GM12865 (cell line): ENCODE measurements at regions not wholly inside any gene's neighbourhood (a gene's known extent, or its start where the extent isn't known, plus 50 kb on each side); places are given as distances from the start of the nearest gene placed in this dataset.

ENCODE experiments used
- DNase-seq: peaks from one replicate; pipeline ENCODE4 v3.0.0; 2010; ENCODE audit warnings: low read depth
- H3K4me3 ChIP-seq: 2 replicates; pipeline ENCODE4 v1.5.1; 2011; ENCODE audit warnings: mild to moderate bottlenecking, low read depth, low read length, control low read depth
- CTCF ChIP-seq: IDR thresholded peaks from 2 replicates; pipeline ENCODE4 v1.5.1; 2011; ENCODE audit warnings: low read length, control low read depth, low read depth, inconsistent platforms; ENCODE audit not compliant: insufficient read depth; ENCODE audit errors: missing control alignments

DNA sequence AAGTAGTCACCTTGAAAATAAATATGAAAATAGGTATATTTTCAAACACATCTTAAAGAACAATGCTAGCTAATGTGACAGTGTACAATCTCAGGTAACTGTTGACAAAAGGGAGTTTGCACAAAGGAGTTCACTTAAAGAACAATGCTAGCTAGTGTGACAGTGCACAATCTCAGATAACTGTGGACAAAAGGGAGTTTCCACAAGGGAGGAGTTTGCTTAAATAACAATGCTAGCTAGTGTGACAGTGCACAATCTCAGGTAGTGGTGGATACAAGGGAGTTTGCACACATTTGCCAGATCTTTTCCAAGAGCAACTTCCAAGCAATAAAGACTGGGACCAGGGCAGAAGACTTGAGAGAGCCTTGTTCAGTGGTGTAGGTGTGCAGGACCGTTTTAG lies 442.9 kb upstream of the FTMT start:
- TF ChIP-seq CTCF, result no peak
- H3K4me3 ChIP-seq, result no peak overlapping the region
- no peak for DNase-seq

DNA sequence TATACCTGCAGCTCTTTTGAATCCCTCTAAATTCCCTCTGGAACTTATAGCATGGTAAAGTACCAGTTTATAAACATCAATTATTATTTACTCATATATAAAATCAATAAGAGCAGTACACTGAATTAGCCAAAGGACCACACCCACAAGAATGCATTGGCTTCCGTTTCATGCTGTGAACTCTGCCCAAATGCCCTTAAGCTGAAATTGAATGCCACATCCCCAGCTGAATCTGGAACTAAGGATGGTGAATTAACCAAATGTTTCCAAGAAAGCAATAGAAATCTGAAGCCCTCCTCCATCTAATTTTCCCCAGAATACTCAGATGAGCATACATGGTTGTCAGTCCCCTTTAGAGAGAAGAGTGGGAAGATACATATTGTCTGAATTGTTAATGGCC lies 436.4 kb upstream of the FTMT start:
- TF ChIP-seq CTCF, result no peak
- H3K4me3 ChIP-seq, result no peak overlapping the region
- no peak for DNase-seq

DNA sequence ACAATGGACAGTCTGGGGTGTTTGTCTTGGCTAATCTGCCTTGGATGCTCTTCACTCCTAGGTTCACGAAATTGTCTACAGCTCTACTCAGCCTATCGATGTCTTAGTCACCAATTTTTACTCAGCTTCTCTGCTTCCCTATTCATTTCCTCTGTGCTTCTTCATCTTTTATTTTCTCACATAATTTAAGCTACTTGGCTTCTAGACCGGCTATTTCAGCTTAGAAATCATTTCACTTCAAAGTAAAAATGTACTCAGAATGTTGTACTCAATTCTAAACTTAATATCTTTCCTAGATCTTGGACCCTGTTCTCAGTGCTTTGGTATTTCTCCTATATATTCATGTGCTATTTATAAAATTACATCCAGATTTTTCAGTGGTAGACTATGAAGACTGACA lies 430.0 kb upstream of the FTMT start:
- no peak for DNase-seq
- TF ChIP-seq CTCF, result no peak
- H3K4me3 ChIP-seq, result no peak overlapping the region

DNA sequence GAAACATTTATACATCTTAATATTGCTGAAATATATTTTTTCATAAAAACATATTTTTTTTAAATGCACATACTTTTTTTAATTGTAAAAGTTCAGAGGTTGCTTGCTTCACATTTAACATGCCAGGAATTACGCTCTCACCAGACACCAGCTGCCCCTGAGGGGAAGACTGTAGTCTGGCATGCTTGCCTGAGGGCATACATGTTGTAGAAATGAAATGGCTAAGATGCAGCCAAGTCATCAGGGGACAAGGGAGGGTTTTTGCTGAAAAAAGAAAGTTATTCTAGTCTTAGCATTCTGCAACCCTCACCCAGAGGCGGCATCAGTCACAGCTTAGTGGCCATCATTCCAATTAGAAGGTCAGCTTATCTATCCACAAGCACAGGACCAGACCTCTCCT lies 426.7 kb upstream of the FTMT start:
- no peak overlapping the region for H3K4me3 ChIP-seq
- TF ChIP-seq CTCF, result no peak
- no peak for DNase-seq

GRCh38 chr5:121426153-121426552 lies 425.5 kb upstream of the FTMT start:
- no peak for DNase-seq
- H3K4me3 ChIP-seq, result no peak overlapping the region
- TF ChIP-seq CTCF, result no peak

- DNase-seq, result no peak
- no peak for TF ChIP-seq CTCF
- no peak overlapping the region for H3K4me3 ChIP-seq
These were observed 421.9 kb upstream of the FTMT start for GRCh38 chr5:121429761-121430160.

GRCh38 chr5:121430538-121430937 lies 421.1 kb upstream of the FTMT start:
- no peak for DNase-seq
- no peak overlapping the region for H3K4me3 ChIP-seq
- TF ChIP-seq CTCF, result no peak
